GM10248 (cell line): ENCODE measurements at regions not wholly inside any gene's neighbourhood (a gene's known extent, or its start where the extent isn't known, plus 50 kb on each side); places are given as distances from the start of the nearest gene placed in this dataset.
"Not testable (repeated sequence)": the region's sequence is repeated elsewhere in the genome, so short reads cannot be mapped to it uniquely, and the experiment has no call there.

Experiments used
- CTCF ChIA-PET: fragments of 300-600 bp; sonication (Branson Sonifier 250); formaldehyde crosslinking; extraction: SDS; loops from one replicate; lab custom pipeline; 2021; ENCODE audit warnings: antibody characterized with exemption; lab: Yijun Ruan, JAX
- POLR2A ChIA-PET: fragments of 350-650 bp; sonication (Branson Sonifier 250); formaldehyde crosslinking; extraction: SDS; loops from one replicate; lab custom pipeline; 2020; ENCODE audit warnings: antibody characterized with exemption; lab: Yijun Ruan, JAX
- DNase-seq: peaks from one replicate; pipeline ENCODE4 v3.0.0; 2012; ENCODE audit errors: extremely low spot score
- CTCF ChIP-seq: IDR thresholded peaks from 2 replicates; pipeline ENCODE4 v1.5.1; 2012; ENCODE audit warnings: mild to moderate bottlenecking, low read depth; ENCODE audit errors: extremely low read depth, missing control alignments, control extremely low read depth

GRCh38 chrX:146994163-146994562 lies 179.6 kb upstream of the CXorf51A start:
- ChIA-PET POLR2A (no interaction called here), CTCF (no interaction called here)
- no peak for TF ChIP-seq CTCF
- DNase-seq: no peak

GRCh38 chrX:146973283-146973682 lies 158.7 kb upstream of the CXorf51A start:
- ChIA-PET POLR2A (no interaction called here), CTCF (no interaction called here)
- no peak for TF ChIP-seq CTCF
- DNase-seq: no peak

GRCh38 chrX:146967306-146967705 lies 152.8 kb upstream of the CXorf51A start:
- DNase-seq: no peak
- ChIA-PET POLR2A (no interaction called here), CTCF (no interaction called here)
- no peak for TF ChIP-seq CTCF

- ChIA-PET CTCF (no interaction called here), POLR2A (no interaction called here)
- no peak for DNase-seq
- TF ChIP-seq CTCF: no peak
Observed at GRCh38 chrX:146956760-146957159, 142.2 kb upstream of the CXorf51A start.

- TF ChIP-seq CTCF: no peak
- ChIA-PET POLR2A (no interaction called here), CTCF (no interaction called here)
- DNase-seq: no peak
Observed at GRCh38 chrX:146934256-146934655, 119.7 kb upstream of the CXorf51A start.

GRCh38 chrX:146932997-146933396 lies 118.5 kb upstream of the CXorf51A start:
- CTCF ChIA-PET: not testable (repeated sequence)

GRCh38 chrX:146921204-146921603 lies 106.7 kb upstream of the CXorf51A start:
- TF ChIP-seq CTCF: no peak
- ChIA-PET CTCF (no interaction called here), POLR2A (no interaction called here)

More at GRCh38 chrX:146932997-146933396, 118.5 kb upstream of the CXorf51A start:
- DNase-seq, POLR2A ChIA-PET: not testable (repeated sequence)

More at GRCh38 chrX:146921204-146921603, 106.7 kb upstream of the CXorf51A start:
- no peak for DNase-seq
